Prostate gland (tissue), 2 donors: ENCODE measurements at regions not wholly inside any gene's neighbourhood (a gene's known extent, or its start where the extent isn't known, plus 50 kb on each side); places are given as distances from the start of the nearest gene placed in this dataset.

Source experiments
- POLR2A ChIP-seq: fragments of 450-650 bp; IDR thresholded peaks from one replicate; pipeline ENCODE4 v1.6.1; 2016; ENCODE audit warnings: antibody characterized with exemption, mild to moderate bottlenecking
- TF ChIP-seq, protein P1 (sequence below), 4 experiments: fragments of 200-600 bp in 2 of 4; fragments of 450-650 bp in 2 of 4; sonication (generic) in 2 of 4; IDR thresholded peaks; 1 replicate in 3 of 4; 2 replicates in 1 of 4; pipeline ENCODE4 v1.5.1; 2016 to 2019; ENCODE audit warnings: antibody characterized with exemption in 4 of 4, mild to moderate bottlenecking in 2 of 4, moderate library complexity in 2 of 4

DNA sequence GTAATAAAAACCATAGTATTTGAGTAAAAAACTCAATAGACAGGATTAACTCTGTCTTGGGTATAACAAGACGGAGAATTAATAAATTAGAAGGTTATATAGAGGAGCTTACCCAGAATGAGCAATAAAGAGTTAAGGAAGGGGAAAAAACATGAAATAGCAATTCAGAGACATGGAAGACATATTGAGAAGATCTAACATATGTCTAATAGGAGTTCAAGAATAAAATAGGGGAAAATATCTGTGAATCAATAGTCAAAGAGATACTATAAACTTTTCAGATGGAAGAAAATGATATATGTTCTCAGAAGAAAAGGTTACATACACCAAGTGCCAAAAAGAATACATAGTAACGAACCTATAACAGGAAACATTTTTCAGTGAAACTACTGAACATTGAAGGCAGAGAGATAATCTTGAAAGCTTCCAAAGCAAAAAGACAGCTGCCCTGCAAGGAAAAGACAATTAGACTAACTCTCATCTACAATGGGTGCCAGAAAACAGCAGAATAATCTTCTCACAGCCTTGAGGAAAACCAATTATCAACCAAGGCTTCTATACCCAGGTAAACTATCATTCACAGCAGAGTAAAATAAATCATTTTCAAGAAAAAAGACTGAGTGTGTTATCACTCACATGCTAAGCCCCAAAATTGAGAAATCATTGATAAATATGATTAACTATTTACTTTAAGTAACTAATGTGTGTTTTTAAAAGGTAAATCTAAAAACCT, 106.0 kb downstream of the ENC1 start:
- TF ChIP-seq, protein P1, sequence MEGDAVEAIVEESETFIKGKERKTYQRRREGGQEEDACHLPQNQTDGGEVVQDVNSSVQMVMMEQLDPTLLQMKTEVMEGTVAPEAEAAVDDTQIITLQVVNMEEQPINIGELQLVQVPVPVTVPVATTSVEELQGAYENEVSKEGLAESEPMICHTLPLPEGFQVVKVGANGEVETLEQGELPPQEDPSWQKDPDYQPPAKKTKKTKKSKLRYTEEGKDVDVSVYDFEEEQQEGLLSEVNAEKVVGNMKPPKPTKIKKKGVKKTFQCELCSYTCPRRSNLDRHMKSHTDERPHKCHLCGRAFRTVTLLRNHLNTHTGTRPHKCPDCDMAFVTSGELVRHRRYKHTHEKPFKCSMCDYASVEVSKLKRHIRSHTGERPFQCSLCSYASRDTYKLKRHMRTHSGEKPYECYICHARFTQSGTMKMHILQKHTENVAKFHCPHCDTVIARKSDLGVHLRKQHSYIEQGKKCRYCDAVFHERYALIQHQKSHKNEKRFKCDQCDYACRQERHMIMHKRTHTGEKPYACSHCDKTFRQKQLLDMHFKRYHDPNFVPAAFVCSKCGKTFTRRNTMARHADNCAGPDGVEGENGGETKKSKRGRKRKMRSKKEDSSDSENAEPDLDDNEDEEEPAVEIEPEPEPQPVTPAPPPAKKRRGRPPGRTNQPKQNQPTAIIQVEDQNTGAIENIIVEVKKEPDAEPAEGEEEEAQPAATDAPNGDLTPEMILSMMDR (IDR thresholded peaks at IDR 0.05): no peak
- no peak for TF ChIP-seq POLR2A
